NOMO-1 treated with DMSO at 0.1 percent for 48 hours (cell line): ENCODE measurements at regions not wholly inside any gene's neighbourhood (a gene's known extent, or its start where the extent isn't known, plus 50 kb on each side); places are given as distances from the start of the nearest gene placed in this dataset.

Experiments used
- DNase-seq: peaks from one replicate; lab custom pipeline; 2025; ENCODE audit not compliant: unreplicated experiment; lab: John Stamatoyannopoulos, UW

DNA sequence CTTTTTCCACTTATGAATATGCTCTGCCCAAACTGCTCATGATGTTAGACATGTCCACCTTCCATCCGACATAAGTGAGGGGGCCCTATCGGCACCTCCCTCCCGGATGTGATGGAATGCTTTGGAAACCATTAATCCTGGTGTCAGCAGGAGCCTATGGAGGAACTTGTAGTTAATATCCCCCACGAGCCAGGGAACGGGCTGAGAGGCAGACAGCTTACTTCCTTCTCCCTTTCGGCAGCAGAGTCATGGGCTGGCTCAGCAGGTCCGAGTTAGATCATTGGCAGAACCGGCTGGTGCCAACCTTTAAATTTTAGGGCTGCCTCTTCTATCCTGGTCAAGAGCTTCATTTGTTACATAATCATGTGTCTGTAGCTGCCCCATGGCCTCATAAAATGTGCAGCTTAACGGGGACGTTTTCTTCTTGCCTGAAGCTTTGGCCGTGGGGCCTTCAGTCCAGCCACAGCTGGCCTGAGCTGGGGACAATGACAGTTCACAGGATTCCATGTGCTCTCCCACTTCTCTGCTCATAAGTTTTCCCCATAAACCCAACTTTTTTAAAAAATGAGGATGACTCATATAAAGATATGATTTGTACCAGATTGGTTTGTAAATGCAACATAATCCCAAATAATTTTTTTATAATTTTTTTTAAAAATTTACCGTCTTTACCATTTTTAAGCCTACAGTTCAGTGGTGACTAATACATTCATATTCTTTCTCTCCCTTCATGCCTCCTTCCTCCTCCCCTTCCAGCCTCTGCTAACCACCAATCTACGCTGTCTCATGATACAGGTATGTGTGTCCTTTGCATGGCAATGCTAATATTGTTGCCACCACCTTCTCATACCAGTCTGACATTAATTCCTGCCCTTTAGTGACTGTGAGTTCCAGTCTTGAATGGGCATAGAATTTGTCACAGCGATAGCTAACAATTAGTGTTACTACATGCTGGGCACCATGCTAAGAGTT lies 62.2 kb upstream of the RGMA start:
- no peak for DNase-seq

DNA sequence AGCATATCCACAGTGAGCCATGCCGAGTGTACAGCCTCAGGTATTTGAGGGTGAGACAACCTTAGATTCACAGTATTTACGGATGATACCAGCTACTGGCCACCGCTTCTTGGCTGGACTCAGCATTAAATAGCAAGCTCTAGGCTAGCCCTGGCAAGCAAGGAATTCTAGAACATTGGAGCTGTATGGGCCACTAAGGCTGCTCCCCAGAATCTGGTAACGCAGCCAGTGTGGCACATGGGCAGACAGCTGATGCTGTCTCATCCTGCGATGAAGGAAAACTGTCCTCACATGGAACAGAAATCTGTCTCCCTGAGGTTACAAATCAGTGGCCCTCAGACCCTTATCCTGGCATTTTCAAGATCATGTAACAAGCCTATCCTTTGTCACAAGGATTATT lies 57.6 kb upstream of the RGMA start:
- DNase-seq, result no peak

DNA sequence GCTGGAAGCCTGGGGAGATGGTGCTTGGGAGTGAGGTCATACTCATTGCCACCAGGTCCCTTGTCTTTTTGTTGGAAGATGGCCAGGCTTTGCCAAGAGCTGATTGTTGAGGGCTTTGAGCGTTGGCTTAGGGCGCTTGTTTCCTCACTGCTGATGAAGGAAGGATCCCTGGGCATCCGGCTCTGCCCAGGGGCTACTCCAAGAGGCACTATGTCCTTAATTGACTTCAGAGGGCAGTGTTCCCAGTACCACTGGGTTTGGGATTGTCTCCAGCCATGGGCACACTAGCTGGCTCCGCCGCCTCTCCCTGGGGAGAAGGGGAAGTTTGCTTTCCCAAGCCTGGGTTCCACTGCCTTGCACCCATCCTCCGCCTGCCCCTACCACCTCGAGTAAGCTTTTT lies 57.2 kb upstream of the RGMA start:
- DNase-seq, result no peak

DNA sequence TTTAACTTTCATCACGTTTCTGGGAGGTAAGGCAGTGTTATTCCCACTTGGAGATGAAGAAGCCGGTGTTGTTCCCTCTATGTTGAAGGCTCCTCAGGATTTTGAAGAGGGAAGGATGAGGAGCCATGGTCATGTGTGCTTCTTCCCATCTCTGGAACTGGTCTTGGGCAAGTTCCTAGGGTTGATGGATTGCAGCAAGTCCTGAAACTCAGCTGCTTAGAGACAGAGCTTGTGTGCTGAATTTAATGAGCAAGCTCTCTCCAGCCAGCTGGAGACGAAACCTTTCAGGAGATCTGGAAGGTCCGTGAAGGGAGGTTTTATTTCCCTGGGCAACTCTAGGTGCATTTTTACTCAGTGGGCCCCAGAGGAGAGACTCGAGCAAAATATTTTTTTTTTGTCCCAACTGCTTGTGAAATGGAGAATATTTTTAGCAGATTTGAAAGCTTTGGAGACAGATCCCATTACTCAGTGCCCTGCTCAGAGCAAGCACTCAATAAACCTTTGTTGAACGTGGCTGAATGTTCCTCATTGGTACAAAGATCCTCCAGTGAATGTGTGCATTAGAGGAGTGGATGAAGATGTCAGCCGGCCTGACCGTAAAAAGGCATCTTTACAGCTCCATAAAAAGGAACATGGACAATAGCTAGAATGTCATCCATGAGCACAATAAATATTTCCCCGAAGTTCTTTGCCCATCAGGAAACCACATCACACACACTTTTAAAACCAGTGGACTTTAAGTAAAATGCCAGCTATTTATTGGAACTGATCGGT lies 55.6 kb upstream of the RGMA start:
- no peak for DNase-seq

- DNase-seq, result no peak
These were observed 54.2 kb upstream of the RGMA start for GRCh38 chr15:93143186-93143585.

DNA sequence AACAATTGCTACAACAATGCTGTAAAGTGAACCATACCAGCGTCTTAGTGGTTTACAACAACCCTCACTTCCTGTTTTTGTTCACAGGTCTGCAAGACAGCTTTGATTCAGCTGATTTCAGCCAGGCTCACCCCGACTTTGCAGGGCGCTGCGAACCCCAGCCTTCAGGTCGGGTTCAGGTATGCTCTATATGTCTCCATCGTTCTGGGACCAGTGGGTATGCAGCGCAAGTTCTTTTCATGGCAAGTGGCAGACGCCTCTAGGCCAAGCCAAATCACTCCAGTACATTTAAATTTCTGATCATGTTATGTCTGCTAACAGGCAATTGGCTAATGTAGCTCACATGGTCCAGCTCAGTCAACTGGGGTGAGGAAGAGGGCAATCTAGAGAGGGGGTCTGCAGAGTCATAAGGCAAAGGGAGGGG lies 52.4 kb upstream of the RGMA start:
- DNase-seq, result peak; percentile 59

DNA sequence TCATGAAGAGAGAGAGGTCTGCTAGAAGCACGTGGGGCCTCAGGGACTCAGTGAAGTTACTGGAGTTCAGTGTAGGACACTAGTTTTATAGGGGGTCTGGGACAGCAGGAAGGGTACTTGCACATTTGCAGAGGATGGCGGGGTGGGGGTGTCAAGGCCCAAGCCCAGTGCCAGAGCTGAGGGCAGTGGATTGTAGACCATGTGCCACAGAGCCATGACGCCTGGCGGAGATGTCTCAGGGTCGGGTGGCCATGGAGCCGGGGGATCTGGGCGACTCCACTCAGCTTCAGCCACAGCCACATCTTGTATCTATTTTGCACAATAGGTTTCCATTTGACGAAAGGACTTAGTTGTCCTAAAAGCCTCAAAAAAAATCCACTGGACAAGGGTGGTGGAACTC lies 50.4 kb upstream of the RGMA start:
- no peak for DNase-seq

GRCh38 chr15:93138681-93139250 lies 49.8 kb upstream of the RGMA start:
- DNase-seq, result no peak
